ENCODE measurements at regions not wholly inside any gene's neighbourhood (a gene's known extent, or its start where the extent isn't known, plus 50 kb on each side); places are given as distances from the start of the nearest gene placed in this dataset.

DNA sequence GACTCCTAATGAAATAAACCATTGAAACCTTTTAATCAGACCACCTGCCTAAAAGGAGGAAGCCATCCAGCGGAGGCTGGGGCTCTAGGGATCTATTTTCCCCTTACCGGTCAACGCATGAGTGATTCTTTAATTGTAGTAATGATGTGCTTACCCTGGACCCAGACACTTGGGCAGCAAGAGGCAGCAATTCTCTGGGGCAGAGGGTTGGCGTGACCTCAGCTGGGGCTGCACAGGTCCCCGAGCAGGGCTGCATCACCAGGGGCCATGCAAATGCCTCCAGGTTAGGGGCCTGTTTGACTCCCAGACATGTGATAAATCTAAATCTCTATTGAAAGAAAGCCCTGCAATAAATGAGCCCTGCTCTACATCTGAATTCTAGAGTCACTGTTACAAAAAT lies 194.2 kb upstream of the TSHZ3 start:
- Mint-ChIP-seq H3K9me3 (ENCODE audit: unreplicated experiment) (peaks cover 13% of the 10 kb centered on the region), H3K27me3 (ENCODE audit: low read depth, unreplicated experiment) (peaks cover 53% of the 10 kb centered on the region), H3K4me3 (ENCODE audit: unreplicated experiment) (no peak overlapping the region), H3K4me1 (ENCODE audit: low read depth, unreplicated experiment) (peaks cover 1% of the 10 kb centered on the region), H3K36me3 (ENCODE audit: low read depth, unreplicated experiment) (peaks cover 6% of the 10 kb centered on the region), H3K27ac (ENCODE audit: unreplicated experiment) (no peak overlapping the region)
- TF ChIP-seq, protein P1, sequence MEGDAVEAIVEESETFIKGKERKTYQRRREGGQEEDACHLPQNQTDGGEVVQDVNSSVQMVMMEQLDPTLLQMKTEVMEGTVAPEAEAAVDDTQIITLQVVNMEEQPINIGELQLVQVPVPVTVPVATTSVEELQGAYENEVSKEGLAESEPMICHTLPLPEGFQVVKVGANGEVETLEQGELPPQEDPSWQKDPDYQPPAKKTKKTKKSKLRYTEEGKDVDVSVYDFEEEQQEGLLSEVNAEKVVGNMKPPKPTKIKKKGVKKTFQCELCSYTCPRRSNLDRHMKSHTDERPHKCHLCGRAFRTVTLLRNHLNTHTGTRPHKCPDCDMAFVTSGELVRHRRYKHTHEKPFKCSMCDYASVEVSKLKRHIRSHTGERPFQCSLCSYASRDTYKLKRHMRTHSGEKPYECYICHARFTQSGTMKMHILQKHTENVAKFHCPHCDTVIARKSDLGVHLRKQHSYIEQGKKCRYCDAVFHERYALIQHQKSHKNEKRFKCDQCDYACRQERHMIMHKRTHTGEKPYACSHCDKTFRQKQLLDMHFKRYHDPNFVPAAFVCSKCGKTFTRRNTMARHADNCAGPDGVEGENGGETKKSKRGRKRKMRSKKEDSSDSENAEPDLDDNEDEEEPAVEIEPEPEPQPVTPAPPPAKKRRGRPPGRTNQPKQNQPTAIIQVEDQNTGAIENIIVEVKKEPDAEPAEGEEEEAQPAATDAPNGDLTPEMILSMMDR (IDR thresholded peaks at IDR 0.05; ENCODE audit: insufficient read depth, low read depth, low read length), result no peak
- TF ChIP-seq EZH2 (IDR thresholded peaks at IDR 0.05; ENCODE audit: insufficient read depth, low read length), result no peak
- Histone ChIP-seq H3K4me3 (ENCODE audit: insufficient read depth, low read depth, low read length) (no peak overlapping the region), H3K4me1 (ENCODE audit: insufficient read depth, low read length) (no peaks in the 10 kb centered on the region), H3K79me2 (ENCODE audit: insufficient read depth, low read length) (no peaks in the 10 kb centered on the region), H2AFZ (ENCODE audit: low read depth, low read length) (no peak overlapping the region), H3K27me3 (ENCODE audit: insufficient read depth, low read length) (no peaks in the 10 kb centered on the region), H3K4me2 (ENCODE audit: low read length) (no peak overlapping the region), H3K9ac (ENCODE audit: low read length) (no peak overlapping the region), H3K36me3 (ENCODE audit: insufficient read depth, low read length) (no peaks in the 10 kb centered on the region), H4K20me1 (ENCODE audit: insufficient read depth, low read length) (no peaks in the 10 kb centered on the region), H3K9me3 (ENCODE audit: insufficient read depth, low read depth, low read length) (peaks cover 3% of the 10 kb centered on the region), H3K27ac (ENCODE audit: low read depth, low read length) (no peak overlapping the region)
- DNase-seq (ENCODE audit: low read depth) (no peak), FAIRE-seq (no peak)

GRCh38 chr19:31545777-31546176 lies 196.5 kb upstream of the TSHZ3 start:
- H3K27ac Mint-ChIP-seq (ENCODE audit: unreplicated experiment), result no peak overlapping the region
- no peak overlapping the region for H3K4me3 Mint-ChIP-seq (ENCODE audit: unreplicated experiment)
- FAIRE-seq (no peak), DNase-seq (ENCODE audit: low read depth) (no peak)
- Histone ChIP-seq H3K9me3 (ENCODE audit: insufficient read depth, low read depth, low read length) (peaks cover 3% of the 10 kb centered on the region), H3K36me3 (ENCODE audit: insufficient read depth, low read length) (no peaks in the 10 kb centered on the region), H3K4me1 (ENCODE audit: insufficient read depth, low read length) (no peaks in the 10 kb centered on the region), H3K9ac (ENCODE audit: low read length) (no peak overlapping the region), H3K4me2 (ENCODE audit: low read length) (no peak overlapping the region), H3K27me3 (ENCODE audit: insufficient read depth, low read length) (no peaks in the 10 kb centered on the region), H3K27ac (ENCODE audit: low read depth, low read length) (no peak overlapping the region), H2AFZ (ENCODE audit: low read depth, low read length) (no peak overlapping the region), H3K79me2 (ENCODE audit: insufficient read depth, low read length) (no peaks in the 10 kb centered on the region), H3K4me3 (ENCODE audit: insufficient read depth, low read depth, low read length) (no peak overlapping the region), H4K20me1 (ENCODE audit: insufficient read depth, low read length) (no peaks in the 10 kb centered on the region)
- TF ChIP-seq, protein P1 (IDR thresholded peaks at IDR 0.05; ENCODE audit: insufficient read depth, low read depth, low read length), result no peak
- no peak for TF ChIP-seq EZH2 (IDR thresholded peaks at IDR 0.05; ENCODE audit: insufficient read depth, low read length)
- H3K9me3 Mint-ChIP-seq (ENCODE audit: unreplicated experiment), result peaks cover 13% of the 10 kb centered on the region
- H3K27me3 Mint-ChIP-seq (ENCODE audit: low read depth, unreplicated experiment), result peaks cover 56% of the 10 kb centered on the region
- H3K36me3 Mint-ChIP-seq (ENCODE audit: low read depth, unreplicated experiment), result peaks cover 6% of the 10 kb centered on the region
- H3K4me1 Mint-ChIP-seq (ENCODE audit: low read depth, unreplicated experiment), result peaks cover 1% of the 10 kb centered on the region

GRCh38 chr19:31546205-31546960 lies 197.1 kb upstream of the TSHZ3 start:
- H3K9ac ChIP-seq (ENCODE audit: low read length), result no peak overlapping the region
- no peaks in the 10 kb centered on the region for H3K79me2 ChIP-seq (ENCODE audit: insufficient read depth, low read length)
- Mint-ChIP-seq H3K27ac (ENCODE audit: unreplicated experiment) (no peak overlapping the region), H3K4me1 (ENCODE audit: low read depth, unreplicated experiment) (no peaks in the 10 kb centered on the region), H3K9me3 (ENCODE audit: unreplicated experiment) (peaks cover 13% of the 10 kb centered on the region), H3K36me3 (ENCODE audit: low read depth, unreplicated experiment) (peaks cover 6% of the 10 kb centered on the region), H3K27me3 (ENCODE audit: low read depth, unreplicated experiment) (peaks cover 54% of the 10 kb centered on the region), H3K4me3 (ENCODE audit: unreplicated experiment) (no peak overlapping the region)
- H3K9me3 ChIP-seq (ENCODE audit: insufficient read depth, low read depth, low read length), result peaks cover 3% of the 10 kb centered on the region
- no peaks in the 10 kb centered on the region for H3K4me1 ChIP-seq (ENCODE audit: insufficient read depth, low read length)
- DNase-seq (ENCODE audit: low read depth), result no peak
- H2AFZ ChIP-seq (ENCODE audit: low read depth, low read length), result no peak overlapping the region
- H3K4me3 ChIP-seq (ENCODE audit: insufficient read depth, low read depth, low read length), result no peak overlapping the region
- no peak overlapping the region for H3K27ac ChIP-seq (ENCODE audit: low read depth, low read length)
- TF ChIP-seq EZH2 (IDR thresholded peaks at IDR 0.05; ENCODE audit: insufficient read depth, low read length), result no peak
- TF ChIP-seq, protein P1 (IDR thresholded peaks at IDR 0.05; ENCODE audit: insufficient read depth, low read depth, low read length), result no peak
- H3K4me2 ChIP-seq (ENCODE audit: low read length), result no peak overlapping the region
- H4K20me1 ChIP-seq (ENCODE audit: insufficient read depth, low read length), result no peaks in the 10 kb centered on the region
- no peak for FAIRE-seq
- no peaks in the 10 kb centered on the region for H3K36me3 ChIP-seq (ENCODE audit: insufficient read depth, low read length)
- no peaks in the 10 kb centered on the region for H3K27me3 ChIP-seq (ENCODE audit: insufficient read depth, low read length)

Data from astrocyte (in vitro differentiated cells and primary cell).